ENCODE measurements at regions not wholly inside any gene's neighbourhood (a gene's known extent, or its start where the extent isn't known, plus 50 kb on each side); places are given as distances from the start of the nearest gene placed in this dataset.

DNA sequence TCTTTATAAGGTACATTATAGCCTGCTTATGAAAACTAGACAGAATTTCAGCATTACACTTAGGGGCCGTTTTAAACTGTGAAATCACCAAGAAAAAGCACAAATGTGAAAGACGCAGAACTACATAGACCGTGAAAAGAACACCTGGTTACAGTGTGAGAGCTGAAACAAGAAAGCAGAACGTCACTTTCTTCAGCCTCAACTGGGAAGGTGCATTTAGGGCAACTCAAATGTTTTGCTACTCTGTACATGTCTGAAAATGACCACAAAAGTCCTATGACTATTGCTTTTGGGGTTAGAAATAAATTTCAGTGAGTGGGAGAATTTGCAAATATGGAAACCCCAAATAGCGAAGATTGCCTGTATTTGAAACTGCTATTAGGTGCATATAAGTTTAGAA lies 268.7 kb downstream of the OLFM3 start:
- no peak for DNase-seq

DNA sequence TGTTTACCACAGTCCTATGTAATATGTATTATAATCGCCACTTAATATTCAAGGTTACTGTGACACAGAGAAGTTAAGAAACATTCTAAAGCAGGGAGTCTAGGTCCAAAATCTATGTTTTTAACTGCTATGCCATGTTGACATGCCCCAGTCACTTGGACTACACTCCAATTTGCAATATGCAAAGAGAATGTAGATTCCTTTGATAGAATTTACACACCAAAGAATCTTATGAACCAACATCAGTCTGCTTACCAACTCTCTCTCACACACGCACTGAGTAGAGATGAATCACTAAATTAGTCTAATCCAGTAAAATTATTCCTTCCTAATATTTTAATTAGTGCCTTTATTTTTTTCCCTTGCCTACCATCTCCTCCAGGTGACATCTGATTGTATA lies 266.2 kb downstream of the OLFM3 start:
- DNase-seq = no peak

DNA sequence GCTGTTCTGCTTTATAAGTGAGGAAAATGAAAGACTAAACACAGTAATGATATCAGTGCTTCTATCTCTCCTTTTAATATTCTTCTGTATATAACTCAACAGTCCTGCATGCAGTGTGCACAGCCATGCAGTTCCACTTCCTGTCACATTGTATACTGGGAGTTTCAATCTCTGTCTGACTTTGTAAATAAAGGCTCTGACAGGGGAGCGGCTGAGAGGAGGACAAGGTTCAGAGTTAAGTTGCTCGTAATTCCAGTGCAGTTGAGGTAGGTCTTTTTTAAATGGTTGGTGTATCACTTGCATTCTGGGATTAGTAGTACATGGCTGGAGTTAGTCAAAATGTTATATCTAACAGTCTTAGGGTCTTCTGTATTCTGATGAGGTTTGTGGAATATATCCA lies 264.5 kb downstream of the OLFM3 start:
- DNase-seq = no peak

DNA sequence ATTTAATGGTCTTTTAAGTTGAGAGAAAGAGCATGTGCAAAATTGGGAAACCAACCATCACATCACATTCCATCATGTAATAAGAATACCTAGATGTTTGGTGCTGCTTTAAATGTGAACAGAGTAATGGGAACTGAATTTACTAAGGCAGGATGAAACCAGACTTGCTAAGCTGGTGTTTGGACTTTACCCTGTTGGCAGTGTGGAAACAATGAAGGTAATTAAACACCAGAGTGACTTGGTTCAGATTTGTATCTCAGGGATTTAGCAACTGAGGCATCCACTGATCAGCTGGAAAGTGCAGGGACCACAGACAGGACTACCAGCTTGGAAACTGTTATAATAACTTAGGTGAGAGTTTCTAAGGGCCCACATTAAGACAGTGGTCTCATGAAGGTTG lies 263.4 kb downstream of the OLFM3 start:
- DNase-seq = no peak

DNA sequence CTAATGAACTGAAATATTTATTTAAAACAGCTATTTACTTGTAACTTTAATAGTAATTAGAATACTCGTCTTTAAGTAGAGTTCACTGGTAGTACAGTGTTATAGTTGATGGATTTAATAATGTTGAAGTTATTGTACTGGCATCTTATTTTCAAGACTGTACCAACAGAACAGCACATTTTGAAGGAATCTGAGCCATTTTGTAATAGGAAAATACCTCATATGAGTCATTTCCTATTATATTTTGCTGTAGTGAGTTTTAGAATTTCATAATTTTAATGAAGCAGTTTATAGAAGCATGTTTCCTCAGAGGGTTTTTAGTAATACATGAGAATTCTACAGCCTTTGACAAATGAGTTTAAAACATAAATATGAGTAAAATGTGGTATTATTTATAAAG lies 258.3 kb downstream of the OLFM3 start:
- DNase-seq = peak; percentile 76

DNA sequence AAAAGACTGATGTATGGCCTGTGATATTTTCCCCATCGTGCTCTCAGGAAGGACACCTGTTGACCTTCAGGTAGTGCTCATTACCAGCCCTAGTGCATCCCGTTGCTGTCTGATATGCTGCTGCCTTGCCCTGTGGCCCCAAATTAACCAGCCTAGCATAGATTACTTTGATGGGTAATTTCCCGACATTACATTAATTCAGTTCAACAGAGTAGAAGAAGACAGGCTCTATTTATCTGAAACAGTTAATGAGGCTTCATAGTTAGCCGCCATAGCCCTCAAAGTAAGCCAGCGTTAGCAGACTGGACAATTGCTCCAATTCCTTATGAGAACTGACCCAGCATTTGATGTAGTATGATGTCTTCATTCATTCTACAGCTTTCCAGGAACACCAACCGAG lies 257.6 kb downstream of the OLFM3 start:
- DNase-seq = no peak

DNA sequence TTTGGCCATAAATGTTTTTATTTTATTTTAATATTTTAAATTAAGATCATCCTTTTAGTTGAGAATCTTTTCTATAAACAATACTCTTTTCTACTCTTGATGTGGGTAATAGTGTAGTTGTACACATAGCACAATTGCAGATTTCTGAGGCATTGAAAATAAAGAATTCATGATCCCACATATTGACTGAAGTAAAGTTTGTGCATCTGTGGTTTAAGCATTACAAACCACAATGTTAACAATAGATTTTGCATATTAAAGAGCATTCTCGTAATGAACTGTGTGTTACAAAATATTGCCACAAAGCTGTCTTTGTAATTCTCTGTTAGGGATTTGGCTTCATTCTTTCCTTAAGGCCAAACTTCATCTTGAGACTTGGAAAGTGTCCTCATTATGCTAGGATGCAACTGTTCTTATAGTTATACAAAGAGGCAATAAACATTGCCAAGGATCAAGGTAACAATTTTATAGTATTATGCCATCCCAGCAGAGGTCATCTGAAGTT lies 256.8 kb downstream of the OLFM3 start:
- no peak for DNase-seq

DNA sequence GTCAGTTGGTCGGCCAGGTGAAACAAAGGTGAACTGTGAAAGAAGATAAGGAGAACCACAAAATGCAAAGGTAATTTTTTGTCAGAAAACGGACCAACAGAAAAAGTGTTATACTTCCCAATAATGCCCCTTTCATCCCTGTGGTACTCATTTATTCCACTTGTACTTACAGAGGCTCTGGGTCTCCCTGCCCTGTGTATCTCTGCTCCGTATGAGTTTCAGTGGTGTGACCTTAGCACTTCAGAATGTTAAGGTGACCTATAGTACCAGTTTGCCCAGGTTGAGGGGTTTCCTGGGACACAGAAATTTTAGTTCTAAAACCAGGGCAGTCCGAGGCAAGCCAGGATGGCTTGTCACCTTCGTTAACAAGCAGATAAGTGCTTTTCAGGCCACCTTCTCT lies 254.8 kb downstream of the OLFM3 start:
- no peak for DNase-seq

DNA sequence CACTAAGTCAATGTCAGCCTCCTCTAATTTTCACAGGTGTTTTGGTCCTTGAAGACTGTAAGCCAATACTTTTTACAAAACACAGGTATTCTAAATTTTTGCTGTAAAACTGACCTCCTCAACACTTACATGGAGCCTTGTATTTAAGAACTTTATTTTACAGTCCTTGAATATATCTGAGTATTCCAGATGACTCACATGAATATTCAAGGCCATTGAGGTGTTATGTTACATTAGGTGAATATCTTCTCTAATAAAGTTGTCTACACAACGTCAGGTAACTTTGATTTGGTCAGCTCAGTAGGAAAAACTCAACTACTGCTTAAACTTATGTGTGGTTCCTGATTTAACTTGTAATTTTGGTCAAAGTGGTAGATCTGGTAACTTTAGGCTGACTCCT lies 254.2 kb downstream of the OLFM3 start:
- DNase-seq = no peak

DNA sequence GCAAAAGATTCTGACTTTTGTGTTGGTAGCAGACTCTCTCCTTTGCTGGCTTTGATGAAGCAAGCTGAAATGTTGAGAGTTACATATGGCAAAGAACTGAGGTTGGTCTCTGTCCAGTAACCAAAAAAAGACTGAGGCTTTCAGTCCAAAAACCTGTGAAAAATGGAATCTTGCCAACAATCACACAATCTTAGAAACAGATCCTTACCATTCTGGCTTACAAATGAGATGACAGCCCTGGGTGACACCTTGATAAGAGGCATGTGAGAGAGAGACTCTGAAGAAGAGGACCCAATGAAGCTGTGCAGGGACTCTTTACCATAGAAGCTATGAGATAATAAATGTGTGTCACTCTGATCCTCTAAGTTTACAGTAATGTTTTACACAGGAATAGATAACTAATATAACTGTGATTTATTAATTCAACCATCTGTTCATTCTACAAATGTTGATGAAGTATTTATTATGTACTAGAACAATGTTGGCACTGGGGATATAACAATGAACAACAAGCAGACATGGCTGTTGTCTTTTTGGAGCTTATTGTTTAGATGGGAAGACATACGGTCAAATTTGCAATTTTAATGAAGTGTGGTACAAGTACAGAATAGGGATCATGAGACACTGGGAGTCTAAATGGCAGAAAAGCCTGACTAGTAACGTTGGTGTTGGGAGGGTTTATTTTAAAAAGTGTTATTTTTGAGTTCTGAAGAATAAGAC lies 251.0 kb downstream of the OLFM3 start:
- DNase-seq = no peak

DNA sequence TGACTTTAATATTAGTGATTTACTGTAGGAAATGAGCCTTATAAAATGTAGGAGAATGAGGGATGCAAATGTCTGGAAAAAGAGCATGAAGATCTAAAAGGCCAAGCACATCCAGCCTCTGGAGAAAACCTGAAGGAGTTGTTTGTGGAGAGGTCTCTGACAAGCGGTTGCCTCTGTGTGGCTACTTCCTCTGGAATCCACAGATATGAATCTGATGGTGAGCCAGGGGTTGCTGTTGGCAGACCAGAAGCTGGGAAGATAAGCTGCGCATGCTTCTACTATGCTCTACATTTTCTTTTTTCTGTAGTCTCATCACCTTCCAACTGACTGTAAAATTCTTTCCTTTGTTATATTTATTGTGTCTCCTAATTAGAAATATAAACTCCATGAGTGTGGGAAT lies 248.6 kb downstream of the OLFM3 start:
- no peak for DNase-seq

Measured in fibroblast of skin of back (primary cell).